K562 (cell line): ENCODE measurements at regions not wholly inside any gene's neighbourhood (a gene's known extent, or its start where the extent isn't known, plus 50 kb on each side); places are given as distances from the start of the nearest gene placed in this dataset.

Experiments used
- ATAC-seq: fragments of 200-7000 bp; cut with Tn5 transposase; 3 replicates; pipeline ENCODE4 v1.9.1; 2020; ENCODE audit warnings: moderate library complexity
- BruUV-seq: library from RNA; stranded (reverse); fragments of 400-500 nt; replicated peaks from 2 replicates; lab custom pipeline; 2021; lab: Mats Ljungman, UMichigan
- CTCF ChIA-PET: fragments of 300-600 bp; formaldehyde crosslinking; extraction: SDS; loops from one replicate; lab custom pipeline; 2021; ENCODE audit warnings: low intra/inter-chr PET ratio; lab: Yijun Ruan, JAX
- POLR2A ChIA-PET: fragments of 300-600, 350-650 bp; sonication (Branson Sonifier 250); formaldehyde crosslinking; extraction: SDS; loops from one replicate; lab custom pipeline; 2021; ENCODE audit warnings: antibody characterized with exemption, inconsistent platforms; lab: Yijun Ruan, JAX
- DNase-seq, 4 experiments: peaks; one replicate each; pipeline versions ENCODE4 v3.0.0 to v3.0.0-alpha.2; 2011 to 2018; ENCODE audit warnings: low spot score in 3 of 4, mixed read lengths in 3 of 4; ENCODE audit errors: extremely low read depth in 1 of 4
- FAIRE-seq: peaks from 2 replicates; lab custom pipeline; 2011; peaks lifted over from hg19 to GRCh38; lab: Jason Lieb, UNC
- H2AFZ ChIP-seq: 2 replicates; pipeline ENCODE4 v1.6.0; 2011; ENCODE audit warnings: low read depth, low read length, control low read depth, inconsistent platforms
- H3K27ac ChIP-seq: fragments of 200-600 bp; 3 replicates; pipeline ENCODE4 v1.8.0; 2011; ENCODE audit warnings: low read depth, mild to moderate bottlenecking, control low read depth, inconsistent platforms, low read length, moderate library complexity, mixed read lengths; ENCODE audit errors: extremely low read depth
- H3K27me3 ChIP-seq, 2 experiments: fragments of 300-600 bp in 1 of 2; 2 replicates in 1 of 2; 3 replicates in 1 of 2; pipeline versions ENCODE4 v1.6.0 to v1.8.0; 2011; ENCODE audit warnings: inconsistent platforms in 2 of 2, low read length in 2 of 2, mild to moderate bottlenecking in 1 of 2, mixed read lengths in 1 of 2, moderate library complexity in 1 of 2; ENCODE audit not compliant: control insufficient read depth in 2 of 2, insufficient read depth in 2 of 2
- H3K36me3 ChIP-seq: fragments of 300-600 bp; 3 replicates; pipeline ENCODE4 v1.8.0; 2011; ENCODE audit warnings: mild to moderate bottlenecking, low read length, inconsistent platforms; ENCODE audit not compliant: control insufficient read depth, insufficient read depth
- H3K4me1 ChIP-seq, 2 experiments: fragments of 200-600 bp in 1 of 2; replicated peaks in 1 of 2; 2 replicates in 1 of 2; 3 replicates in 1 of 2; pipeline versions ENCODE4 v1.5.1 to v1.8.0; 2011; ENCODE audit warnings: inconsistent platforms in 2 of 2, low read length in 2 of 2, mild to moderate bottlenecking in 1 of 2, mixed read lengths in 1 of 2, moderate library complexity in 1 of 2; ENCODE audit not compliant: control insufficient read depth in 2 of 2, insufficient read depth in 2 of 2
- H3K4me2 ChIP-seq: 2 replicates; pipeline ENCODE4 v1.6.1; 2011; ENCODE audit warnings: low read length, control low read depth, inconsistent platforms, mixed read lengths; ENCODE audit not compliant: insufficient read depth
- H3K4me3 ChIP-seq: fragments of 200-600 bp; sonication (generic), shearing (Covaris generic); 2 replicates; pipeline ENCODE4 v1.5.1; 2016; ENCODE audit warnings: control low read depth, inconsistent platforms
- H3K79me2 ChIP-seq: fragments of 200-600 bp; 3 replicates; pipeline ENCODE4 v1.8.0; 2011; ENCODE audit warnings: low read length, inconsistent platforms; ENCODE audit not compliant: control insufficient read depth, insufficient read depth
- H3K9ac ChIP-seq, 2 experiments: 2 replicates each; pipeline versions ENCODE4 v1.6.0 to v1.6.1; 2011; ENCODE audit warnings: low read depth in 2 of 2, low read length in 2 of 2, control low read depth in 1 of 2, inconsistent platforms in 1 of 2, mild to moderate bottlenecking in 1 of 2, mixed read lengths in 1 of 2; ENCODE audit not compliant: insufficient read depth in 1 of 2
- H3K9me1 ChIP-seq: one replicate; pipeline ENCODE4 v1.6.0; 2011; ENCODE audit warnings: inconsistent platforms, mild to moderate bottlenecking, low read length, moderate library complexity; ENCODE audit not compliant: control insufficient read depth, insufficient read depth
- H3K9me3 ChIP-seq: replicated peaks from 2 replicates; pipeline ENCODE4 v1.5.1; 2011; ENCODE audit warnings: low read depth, low read length, inconsistent platforms; ENCODE audit not compliant: control insufficient read depth, insufficient read depth
- H4K20me1 ChIP-seq: replicated peaks from 2 replicates; pipeline ENCODE4 v1.6.1; 2011; ENCODE audit warnings: low read length, inconsistent platforms, mixed read lengths; ENCODE audit not compliant: control insufficient read depth, insufficient read depth
- CAMTA2 ChIP-seq: fragments of 250-450 bp; sonication (Bioruptor Pico); conservative IDR thresholded peaks from 2 replicates; pipeline ENCODE4 v1.5.1; 2022
- PCBP2 ChIP-seq: fragments of 200-400 bp; formaldehyde crosslinking; IDR thresholded peaks from 2 replicates; pipeline ENCODE4 v1.6.1; 2018; ENCODE audit warnings: low read length, low read depth, mild to moderate bottlenecking, moderate library complexity; ENCODE audit not compliant: poor library complexity, severe bottlenecking
- TCF7L2 ChIP-seq: fragments of 150-350 bp; IDR thresholded peaks from 2 replicates; pipeline ENCODE4 v1.6.1; 2016; ENCODE audit warnings: low read depth, mild to moderate bottlenecking, low read length, moderate library complexity
- TGIF2 ChIP-seq: sonication (generic); formaldehyde crosslinking; IDR thresholded peaks from 2 replicates; pipeline ENCODE4 v1.8.1; 2022; ENCODE audit warnings: mild to moderate bottlenecking, missing genetic modification reagents, moderate library complexity
- ZNF121 ChIP-seq: sonication (generic); formaldehyde crosslinking; conservative IDR thresholded peaks from 2 replicates; pipeline ENCODE4 v1.8.0; 2022; ENCODE audit warnings: missing genetic modification reagents
- ZNF384 ChIP-seq: IDR thresholded peaks from 2 replicates; pipeline ENCODE4 v1.6.1; 2012; ENCODE audit warnings: low read depth, low read length, improper control_type of control experiment
- WGBS: fragments of 100-300 bp; shearing (Covaris generic); methylation state at CpG from one replicate; pipeline ENCODE4 v1.1.6; 2016; ENCODE audit warnings: low coverage, mixed read lengths; ENCODE audit not compliant: insufficient coverage; ENCODE audit errors: missing lambda C conversion rate; 5-methylcytosine and 5-hydroxymethylcytosine counted together
- in situ Hi-C: fragments of 300-500 bp; cut with MboI; formaldehyde crosslinking; loops from 4 replicates; pipeline ENCODE4 v1.15.0; 2018; ENCODE audit warnings: inconsistent platforms, mixed read lengths
- intact Hi-C: fragments of 100-400 bp; cut with micrococcal nuclease; formaldehyde crosslinking; loops from 2 replicates; pipeline ENCODE4 v1.14.2; 2022
- TF ChIP-seq, protein P1 (sequence below): fragments of 450-650 bp; IDR thresholded peaks from 2 replicates; pipeline ENCODE4 v1.6.1; 2016; ENCODE audit warnings: mild to moderate bottlenecking, moderate library complexity
- TF ChIP-seq, protein P2 (sequence below): fragments of 250-450 bp; sonication (Bioruptor Pico); IDR thresholded peaks from 2 replicates; pipeline ENCODE4 v1.5.0; 2020; ENCODE audit warnings: mild to moderate bottlenecking, borderline replicate concordance
- TF ChIP-seq, protein P3 (sequence below): fragments of 250-450 bp; sonication (Bioruptor Pico); IDR thresholded peaks from 2 replicates; pipeline ENCODE4 v1.4.0; 2020

DNA sequence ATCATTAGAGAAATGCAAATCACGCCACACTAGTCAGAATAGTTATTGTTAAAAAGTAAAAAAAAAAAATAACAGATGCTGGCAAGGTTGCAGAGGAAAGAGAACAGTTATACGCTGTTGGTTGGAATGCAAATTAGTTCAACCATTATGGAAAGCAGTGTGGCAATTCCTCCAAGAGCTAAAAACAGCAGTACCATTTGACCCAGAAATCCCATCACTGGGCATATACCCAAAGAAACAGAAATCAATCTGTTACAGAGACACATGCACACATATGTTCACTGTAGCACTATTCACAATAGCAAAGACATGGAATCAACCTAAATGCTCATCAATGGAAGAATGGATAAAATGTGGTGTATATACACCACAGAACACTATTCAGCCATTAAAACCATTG is 388.7 kb upstream of the FMR1 start:
- no peaks in the 10 kb centered on the region for H3K36me3 ChIP-seq
- H3K27ac ChIP-seq: no peak overlapping the region
- H2AFZ ChIP-seq: no peak overlapping the region
- H3K79me2 ChIP-seq: no peaks in the 10 kb centered on the region
- H3K4me3 ChIP-seq: no peak overlapping the region
- no TSS peak for BruUV-seq
- no peak overlapping the region for H3K9ac ChIP-seq
- H3K9me3 ChIP-seq: no peaks in the 10 kb centered on the region
- H3K9me1 ChIP-seq: no peaks in the 10 kb centered on the region
- ChIA-PET CTCF (interaction anchor here (0.7 kb wide), 1 partner anchor 56 kb away, joined by 3 read pairs; no protein-coding TSS in a partner anchor), POLR2A (no interaction called here)
- H3K4me2 ChIP-seq: no peak overlapping the region
- no peak for ATAC-seq
- H3K4me1 ChIP-seq: no peaks in the 10 kb centered on the region
- 0% methylated on average over 2 of the region's 2 CpGs for WGBS
- H4K20me1 ChIP-seq: no peaks in the 10 kb centered on the region
- no peak for DNase-seq
- H3K27me3 ChIP-seq: no peaks in the 10 kb centered on the region
- intact Hi-C loops: no loop called here
- FAIRE-seq: no peak
- in situ Hi-C loops: no loop called here
- TF ChIP-seq TCF7L2: no peak
- TF ChIP-seq PCBP2: no peak
- TF ChIP-seq CAMTA2 (CRISPR knock-in tag): no peak
- TF ChIP-seq ZNF384: no peak
- TF ChIP-seq, protein P1, sequence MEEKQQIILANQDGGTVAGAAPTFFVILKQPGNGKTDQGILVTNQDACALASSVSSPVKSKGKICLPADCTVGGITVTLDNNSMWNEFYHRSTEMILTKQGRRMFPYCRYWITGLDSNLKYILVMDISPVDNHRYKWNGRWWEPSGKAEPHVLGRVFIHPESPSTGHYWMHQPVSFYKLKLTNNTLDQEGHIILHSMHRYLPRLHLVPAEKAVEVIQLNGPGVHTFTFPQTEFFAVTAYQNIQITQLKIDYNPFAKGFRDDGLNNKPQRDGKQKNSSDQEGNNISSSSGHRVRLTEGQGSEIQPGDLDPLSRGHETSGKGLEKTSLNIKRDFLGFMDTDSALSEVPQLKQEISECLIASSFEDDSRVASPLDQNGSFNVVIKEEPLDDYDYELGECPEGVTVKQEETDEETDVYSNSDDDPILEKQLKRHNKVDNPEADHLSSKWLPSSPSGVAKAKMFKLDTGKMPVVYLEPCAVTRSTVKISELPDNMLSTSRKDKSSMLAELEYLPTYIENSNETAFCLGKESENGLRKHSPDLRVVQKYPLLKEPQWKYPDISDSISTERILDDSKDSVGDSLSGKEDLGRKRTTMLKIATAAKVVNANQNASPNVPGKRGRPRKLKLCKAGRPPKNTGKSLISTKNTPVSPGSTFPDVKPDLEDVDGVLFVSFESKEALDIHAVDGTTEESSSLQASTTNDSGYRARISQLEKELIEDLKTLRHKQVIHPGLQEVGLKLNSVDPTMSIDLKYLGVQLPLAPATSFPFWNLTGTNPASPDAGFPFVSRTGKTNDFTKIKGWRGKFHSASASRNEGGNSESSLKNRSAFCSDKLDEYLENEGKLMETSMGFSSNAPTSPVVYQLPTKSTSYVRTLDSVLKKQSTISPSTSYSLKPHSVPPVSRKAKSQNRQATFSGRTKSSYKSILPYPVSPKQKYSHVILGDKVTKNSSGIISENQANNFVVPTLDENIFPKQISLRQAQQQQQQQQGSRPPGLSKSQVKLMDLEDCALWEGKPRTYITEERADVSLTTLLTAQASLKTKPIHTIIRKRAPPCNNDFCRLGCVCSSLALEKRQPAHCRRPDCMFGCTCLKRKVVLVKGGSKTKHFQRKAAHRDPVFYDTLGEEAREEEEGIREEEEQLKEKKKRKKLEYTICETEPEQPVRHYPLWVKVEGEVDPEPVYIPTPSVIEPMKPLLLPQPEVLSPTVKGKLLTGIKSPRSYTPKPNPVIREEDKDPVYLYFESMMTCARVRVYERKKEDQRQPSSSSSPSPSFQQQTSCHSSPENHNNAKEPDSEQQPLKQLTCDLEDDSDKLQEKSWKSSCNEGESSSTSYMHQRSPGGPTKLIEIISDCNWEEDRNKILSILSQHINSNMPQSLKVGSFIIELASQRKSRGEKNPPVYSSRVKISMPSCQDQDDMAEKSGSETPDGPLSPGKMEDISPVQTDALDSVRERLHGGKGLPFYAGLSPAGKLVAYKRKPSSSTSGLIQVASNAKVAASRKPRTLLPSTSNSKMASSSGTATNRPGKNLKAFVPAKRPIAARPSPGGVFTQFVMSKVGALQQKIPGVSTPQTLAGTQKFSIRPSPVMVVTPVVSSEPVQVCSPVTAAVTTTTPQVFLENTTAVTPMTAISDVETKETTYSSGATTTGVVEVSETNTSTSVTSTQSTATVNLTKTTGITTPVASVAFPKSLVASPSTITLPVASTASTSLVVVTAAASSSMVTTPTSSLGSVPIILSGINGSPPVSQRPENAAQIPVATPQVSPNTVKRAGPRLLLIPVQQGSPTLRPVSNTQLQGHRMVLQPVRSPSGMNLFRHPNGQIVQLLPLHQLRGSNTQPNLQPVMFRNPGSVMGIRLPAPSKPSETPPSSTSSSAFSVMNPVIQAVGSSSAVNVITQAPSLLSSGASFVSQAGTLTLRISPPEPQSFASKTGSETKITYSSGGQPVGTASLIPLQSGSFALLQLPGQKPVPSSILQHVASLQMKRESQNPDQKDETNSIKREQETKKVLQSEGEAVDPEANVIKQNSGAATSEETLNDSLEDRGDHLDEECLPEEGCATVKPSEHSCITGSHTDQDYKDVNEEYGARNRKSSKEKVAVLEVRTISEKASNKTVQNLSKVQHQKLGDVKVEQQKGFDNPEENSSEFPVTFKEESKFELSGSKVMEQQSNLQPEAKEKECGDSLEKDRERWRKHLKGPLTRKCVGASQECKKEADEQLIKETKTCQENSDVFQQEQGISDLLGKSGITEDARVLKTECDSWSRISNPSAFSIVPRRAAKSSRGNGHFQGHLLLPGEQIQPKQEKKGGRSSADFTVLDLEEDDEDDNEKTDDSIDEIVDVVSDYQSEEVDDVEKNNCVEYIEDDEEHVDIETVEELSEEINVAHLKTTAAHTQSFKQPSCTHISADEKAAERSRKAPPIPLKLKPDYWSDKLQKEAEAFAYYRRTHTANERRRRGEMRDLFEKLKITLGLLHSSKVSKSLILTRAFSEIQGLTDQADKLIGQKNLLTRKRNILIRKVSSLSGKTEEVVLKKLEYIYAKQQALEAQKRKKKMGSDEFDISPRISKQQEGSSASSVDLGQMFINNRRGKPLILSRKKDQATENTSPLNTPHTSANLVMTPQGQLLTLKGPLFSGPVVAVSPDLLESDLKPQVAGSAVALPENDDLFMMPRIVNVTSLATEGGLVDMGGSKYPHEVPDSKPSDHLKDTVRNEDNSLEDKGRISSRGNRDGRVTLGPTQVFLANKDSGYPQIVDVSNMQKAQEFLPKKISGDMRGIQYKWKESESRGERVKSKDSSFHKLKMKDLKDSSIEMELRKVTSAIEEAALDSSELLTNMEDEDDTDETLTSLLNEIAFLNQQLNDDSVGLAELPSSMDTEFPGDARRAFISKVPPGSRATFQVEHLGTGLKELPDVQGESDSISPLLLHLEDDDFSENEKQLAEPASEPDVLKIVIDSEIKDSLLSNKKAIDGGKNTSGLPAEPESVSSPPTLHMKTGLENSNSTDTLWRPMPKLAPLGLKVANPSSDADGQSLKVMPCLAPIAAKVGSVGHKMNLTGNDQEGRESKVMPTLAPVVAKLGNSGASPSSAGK: no peak
- TF ChIP-seq, protein P2, sequence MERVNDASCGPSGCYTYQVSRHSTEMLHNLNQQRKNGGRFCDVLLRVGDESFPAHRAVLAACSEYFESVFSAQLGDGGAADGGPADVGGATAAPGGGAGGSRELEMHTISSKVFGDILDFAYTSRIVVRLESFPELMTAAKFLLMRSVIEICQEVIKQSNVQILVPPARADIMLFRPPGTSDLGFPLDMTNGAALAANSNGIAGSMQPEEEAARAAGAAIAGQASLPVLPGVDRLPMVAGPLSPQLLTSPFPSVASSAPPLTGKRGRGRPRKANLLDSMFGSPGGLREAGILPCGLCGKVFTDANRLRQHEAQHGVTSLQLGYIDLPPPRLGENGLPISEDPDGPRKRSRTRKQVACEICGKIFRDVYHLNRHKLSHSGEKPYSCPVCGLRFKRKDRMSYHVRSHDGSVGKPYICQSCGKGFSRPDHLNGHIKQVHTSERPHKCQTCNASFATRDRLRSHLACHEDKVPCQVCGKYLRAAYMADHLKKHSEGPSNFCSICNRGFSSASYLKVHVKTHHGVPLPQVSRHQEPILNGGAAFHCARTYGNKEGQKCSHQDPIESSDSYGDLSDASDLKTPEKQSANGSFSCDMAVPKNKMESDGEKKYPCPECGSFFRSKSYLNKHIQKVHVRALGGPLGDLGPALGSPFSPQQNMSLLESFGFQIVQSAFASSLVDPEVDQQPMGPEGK: no peak
- TF ChIP-seq TGIF2 (CRISPR knock-in tag): no peak
- TF ChIP-seq, protein P3, sequence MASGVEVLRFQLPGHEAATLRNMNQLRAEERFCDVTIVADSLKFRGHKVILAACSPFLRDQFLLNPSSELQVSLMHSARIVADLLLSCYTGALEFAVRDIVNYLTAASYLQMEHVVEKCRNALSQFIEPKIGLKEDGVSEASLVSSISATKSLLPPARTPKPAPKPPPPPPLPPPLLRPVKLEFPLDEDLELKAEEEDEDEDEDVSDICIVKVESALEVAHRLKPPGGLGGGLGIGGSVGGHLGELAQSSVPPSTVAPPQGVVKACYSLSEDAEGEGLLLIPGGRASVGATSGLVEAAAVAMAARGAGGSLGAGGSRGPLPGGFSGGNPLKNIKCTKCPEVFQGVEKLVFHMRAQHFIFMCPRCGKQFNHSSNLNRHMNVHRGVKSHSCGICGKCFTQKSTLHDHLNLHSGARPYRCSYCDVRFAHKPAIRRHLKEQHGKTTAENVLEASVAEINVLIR (CRISPR knock-in tag): no peak
- TF ChIP-seq ZNF121 (CRISPR knock-in tag): no peak
